Bone marrow (tissue), 2 donors: ENCODE measurements at regions not wholly inside any gene's neighbourhood (a gene's known extent, or its start where the extent isn't known, plus 50 kb on each side); places are given as distances from the start of the nearest gene placed in this dataset.
"Not testable (repeated sequence)": the region's sequence is repeated elsewhere in the genome, so short reads cannot be mapped to it uniquely, and the experiment has no call there.

Source experiments
- DNase-seq, 2 donors: peaks; one replicate each; lab custom pipeline; 2025; lab: John Stamatoyannopoulos, UW

DNA sequence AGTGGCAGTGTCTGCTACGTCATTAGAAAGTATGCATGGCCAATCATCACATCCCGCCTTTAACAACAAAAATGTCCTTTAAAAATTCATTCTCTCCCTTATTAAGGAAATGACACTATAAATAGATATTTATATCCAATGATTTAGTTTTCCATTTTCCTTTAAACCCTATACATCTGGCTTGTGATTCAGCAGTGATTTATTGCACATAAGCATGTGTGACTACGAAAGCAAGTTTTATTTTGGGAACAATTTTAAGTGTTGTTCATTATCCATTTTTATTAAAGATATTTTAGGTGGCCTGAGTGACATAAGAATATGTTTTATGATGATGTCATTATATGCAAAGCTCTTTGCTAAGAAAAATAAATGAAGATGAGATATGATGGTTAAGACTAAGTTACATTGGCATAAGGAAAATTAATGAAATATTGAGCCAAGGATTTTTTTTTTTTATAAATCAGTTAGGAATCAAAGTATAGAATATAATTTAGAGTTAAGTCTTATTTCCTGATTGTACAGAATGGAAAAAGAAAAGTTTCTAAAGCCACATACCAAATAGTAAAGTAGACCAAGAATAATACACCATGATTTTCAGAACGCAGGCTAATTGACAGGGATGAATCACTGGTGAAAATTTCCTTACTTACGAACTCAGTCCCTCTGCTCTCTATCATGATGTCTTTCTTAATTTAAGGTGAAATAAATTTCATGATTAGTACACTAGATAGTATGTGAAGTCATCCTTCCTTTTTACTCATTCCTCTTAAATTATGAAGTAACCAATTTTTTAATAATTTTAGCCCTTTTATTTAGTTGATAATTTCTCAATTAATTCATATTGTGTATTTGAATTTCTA lies 822.4 kb downstream of the FAT4 start:
- no peak for DNase-seq

DNA sequence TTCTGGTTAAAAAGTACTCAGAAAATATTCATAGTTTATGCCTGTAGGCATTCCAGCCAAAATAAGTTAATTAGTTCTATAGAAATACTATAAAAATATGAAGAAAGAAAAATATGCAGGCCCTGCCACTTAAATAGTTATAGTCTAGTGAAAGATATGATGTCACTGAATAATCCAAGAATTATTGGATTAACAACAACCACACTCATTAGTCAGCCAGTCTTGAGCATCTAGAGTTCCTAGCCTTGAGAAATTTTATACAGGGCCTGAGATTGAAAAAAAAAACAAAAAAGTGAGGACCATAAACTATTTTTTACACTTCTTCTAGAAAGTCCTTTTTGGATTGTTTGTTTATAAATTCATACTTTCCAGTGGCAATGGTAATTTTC lies 823.0 kb downstream of the FAT4 start:
- DNase-seq = no peak

DNA sequence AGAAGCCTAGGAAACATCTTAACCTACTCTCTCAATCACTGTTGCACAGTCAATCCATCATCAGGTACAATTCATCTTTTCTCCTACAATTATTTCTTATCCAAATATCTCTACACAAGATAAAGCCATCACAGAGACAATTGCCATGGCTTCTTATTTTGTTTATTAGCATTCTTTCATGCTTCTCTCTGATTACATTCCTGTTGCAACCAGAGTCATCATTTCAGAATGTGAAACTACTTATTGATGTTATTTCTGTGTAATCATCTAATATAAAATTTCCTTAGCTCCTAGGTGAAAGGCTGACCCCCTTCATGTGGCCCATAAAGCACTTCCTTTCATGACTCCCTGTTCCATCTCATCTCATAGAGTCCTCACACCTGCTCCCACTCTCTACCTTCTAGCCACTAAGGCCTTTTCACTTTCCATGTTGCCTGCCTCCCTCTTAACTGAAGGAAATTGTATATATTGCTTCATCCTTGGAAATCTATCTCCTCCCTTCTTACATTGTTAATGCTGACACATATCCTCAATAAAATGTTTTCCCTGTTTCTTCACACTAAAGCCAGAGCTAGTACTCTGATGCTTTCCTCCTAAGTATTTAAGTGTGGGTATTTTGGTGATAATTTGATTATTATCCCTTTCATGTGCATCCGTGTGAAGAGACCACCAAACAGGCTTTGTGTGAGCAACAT lies 829.9 kb downstream of the FAT4 start:
- no peak for DNase-seq

DNA sequence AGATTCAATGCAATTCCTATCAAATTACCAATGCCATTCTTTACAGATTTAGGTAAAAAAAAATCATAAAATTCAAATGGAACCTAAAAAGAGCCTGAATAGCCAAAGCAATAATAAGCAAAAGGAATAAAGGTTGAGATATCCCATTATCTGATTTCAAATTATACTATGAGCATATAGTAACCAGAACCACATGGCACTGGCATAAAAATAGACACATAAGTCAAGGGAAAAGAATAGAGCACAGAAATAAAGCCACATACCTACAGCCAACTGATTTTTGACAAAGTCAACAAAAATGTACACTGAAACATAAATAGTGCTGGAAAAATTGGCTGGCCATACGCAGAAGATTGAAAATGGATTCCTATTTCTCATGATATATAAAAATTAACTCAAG lies 853.7 kb downstream of the FAT4 start:
- no peak for DNase-seq

DNA sequence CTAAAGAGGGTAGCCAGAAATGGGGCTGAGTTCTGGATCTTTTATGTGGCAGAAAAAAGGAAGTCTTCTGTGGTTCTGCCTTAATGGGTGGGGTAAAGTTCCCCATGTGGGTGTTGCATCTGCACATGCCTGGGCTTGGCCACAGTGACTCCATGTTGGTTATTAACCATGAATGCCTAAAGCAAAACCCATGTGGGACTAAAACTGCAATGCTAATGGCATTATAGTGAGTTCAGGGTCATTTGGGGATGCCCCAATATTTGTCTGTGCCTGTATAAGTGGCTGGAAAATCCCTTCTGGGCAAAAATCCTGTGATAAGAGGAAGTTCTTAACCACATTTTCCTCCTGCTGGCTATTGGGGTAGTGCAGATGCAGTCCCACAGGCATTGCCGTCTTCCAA lies 857.4 kb downstream of the FAT4 start:
- DNase-seq = no peak

DNA sequence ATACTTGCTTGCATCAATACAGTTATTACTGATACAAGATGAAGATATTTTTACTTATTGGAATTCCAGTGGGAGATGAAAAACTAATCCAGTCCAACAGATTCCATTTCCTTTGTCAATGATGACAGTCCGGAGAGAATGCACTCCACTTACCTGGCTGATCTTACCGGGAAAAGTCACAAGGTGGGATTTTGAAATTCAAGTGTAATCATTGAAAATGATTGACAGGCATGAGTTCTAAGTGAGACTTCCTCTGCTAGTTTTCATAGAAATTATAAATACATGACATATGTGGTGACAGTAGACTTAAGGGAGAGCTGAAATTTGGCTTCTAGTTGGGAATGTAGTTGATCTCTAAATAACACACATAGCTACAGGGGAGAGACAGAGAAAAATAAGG lies 859.9 kb downstream of the FAT4 start:
- no peak for DNase-seq

DNA sequence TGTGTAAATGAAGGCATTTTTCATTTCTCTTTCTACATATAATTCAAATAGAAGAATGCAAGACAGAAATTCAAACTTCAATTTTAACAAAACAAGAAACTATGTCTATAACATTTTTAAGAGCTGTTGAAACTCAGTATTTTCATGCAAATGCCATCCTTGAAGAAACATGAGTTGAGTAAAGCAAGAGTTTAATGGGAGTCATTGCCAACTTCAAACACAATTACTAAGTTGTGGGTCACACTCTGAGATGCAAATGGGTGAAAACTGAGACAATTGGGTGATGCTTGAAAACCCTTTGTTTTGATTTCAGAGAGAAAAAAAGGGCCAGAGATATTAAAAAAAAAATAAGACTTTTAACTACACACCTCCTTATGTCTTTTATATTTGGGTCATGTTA lies 865.9 kb downstream of the FAT4 start:
- no peak for DNase-seq

DNA sequence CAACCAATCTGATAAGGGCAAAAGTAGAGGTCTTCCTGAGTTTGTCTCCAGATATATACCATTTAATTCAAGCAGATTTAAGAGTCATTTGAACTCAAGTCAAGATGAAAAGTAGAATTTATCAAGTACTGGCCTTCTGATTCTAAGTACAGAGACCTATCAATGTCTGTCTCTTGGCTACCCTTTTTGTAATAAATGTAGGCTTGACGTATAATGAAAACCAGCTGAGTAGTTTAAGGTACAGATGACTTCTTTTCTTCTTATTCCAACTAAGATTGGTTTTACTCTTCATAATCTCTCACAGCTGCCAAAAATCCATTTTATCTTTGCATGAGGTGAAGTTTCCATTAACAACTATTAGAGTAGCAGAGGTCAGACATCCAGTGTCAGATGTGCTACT lies 867.6 kb downstream of the FAT4 start:
- no peak for DNase-seq

DNA sequence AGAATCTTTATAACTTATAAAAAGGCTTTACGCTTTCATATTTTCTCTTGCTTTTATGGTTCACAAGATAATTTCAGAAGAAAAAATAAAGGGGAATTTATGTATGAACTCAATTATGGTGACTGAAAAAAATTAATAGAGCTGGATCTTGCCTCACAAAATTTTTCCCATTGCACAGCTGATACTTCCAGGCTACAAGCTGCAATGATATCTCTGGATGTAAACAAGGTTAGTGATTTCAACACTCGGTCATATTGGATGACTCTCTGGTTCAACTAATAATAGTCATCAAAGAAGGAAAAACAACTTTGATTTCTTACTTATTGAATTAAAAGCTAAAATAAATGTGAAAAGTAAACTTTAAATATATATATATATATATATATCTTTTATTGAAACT lies 868.0 kb downstream of the FAT4 start:
- no peak for DNase-seq

DNA sequence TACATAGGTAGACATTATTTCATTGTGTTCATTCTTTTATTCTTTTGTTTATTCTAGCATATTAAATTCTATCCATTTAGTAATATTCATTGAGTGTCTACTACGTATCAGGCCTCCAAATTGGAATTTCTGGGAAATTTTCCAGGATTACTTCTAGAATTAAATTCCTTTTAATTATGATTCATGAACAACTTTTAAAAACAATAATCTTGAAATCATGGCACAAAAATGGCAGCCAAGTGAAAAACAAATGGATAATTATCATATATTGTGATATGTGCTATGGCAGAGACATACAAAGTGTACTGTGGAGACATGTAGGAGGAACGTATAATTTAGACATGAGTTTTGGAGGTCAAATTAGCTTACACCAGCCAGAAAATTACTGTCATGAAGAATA lies 868.5 kb downstream of the FAT4 start:
- DNase-seq = no peak

DNA sequence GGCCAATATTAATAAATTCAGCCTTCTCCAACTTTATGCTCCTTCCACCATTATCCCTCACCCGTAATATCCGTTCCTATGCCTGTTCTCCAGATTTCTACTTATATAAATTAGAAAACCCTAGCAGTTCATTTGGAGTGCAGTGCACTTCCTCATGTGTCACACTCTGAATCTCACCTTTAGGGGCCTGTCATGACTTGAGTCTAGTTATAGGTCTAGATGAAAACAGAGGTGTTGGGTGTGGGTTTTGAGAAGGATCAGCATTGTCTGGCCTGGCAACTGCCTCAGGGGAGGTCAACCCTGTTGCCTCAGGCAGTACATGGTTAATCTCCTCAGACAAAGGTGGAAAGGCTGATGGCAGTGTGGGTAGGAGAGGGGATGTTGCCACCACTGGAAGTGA lies 876.8 kb downstream of the FAT4 start:
- no peak for DNase-seq

DNA sequence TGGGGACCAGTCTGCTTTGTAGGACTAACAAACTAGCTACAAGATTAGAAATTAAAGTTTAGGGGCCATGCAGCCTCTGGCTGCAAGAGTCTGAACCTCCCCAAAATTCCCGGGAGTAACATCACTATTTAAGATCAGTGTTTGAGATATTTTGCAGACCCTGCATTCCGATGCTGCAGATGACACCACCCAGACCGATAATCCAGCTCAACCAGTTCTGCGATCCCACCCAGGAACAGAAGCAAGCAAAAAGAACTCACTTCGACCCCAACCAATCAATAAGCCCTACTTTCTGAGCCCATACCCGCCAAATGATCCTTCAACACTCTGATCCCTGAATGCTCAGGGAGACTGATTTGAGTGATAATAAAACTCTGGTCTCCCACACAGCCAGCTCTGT lies 877.8 kb downstream of the FAT4 start:
- no peak for DNase-seq

DNA sequence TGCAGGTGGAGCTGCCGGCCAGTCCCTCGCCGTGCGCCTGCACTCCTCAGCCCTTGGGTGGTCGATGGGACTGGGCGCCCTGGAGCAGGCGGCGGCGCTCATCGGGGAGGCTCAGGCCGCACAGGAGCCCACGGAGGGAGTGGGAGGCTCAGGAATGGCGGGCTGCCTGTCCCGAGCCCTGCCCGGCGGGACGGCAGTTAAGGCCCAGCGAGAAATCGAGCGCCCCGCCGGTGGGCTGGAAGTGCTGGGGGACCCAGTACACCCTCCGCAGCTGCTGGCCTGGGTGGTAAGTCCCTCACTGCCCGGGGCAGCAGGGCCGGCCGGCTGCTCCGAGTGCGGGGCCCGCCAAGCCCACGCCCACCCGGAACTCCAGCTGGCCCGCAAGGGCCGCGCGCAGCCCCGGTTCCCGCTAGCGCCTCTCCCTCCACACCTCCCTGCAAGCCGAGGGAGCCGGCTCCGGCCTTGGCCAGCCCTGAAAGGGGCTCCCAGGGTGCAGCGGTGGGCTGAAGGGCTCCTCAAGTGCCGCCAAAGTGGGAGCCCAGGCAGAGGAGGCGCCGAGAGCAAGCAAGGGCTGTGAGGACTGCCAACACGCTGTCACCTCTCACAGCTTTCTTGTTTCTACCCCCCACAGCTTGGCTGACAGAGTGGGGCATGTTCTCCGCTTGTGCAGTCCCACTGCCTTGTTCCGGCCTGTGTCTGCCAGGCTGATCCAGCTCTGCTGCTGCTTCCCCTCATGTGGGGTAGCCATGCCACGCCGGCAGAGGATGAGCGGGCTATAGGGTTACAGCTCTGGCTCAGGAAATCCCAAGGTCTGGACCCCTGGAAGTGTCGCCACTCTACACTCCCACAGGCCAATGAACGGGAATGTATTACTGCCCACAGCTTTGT lies 886.7 kb downstream of the FAT4 start:
- DNase-seq = not testable (repeated sequence)

DNA sequence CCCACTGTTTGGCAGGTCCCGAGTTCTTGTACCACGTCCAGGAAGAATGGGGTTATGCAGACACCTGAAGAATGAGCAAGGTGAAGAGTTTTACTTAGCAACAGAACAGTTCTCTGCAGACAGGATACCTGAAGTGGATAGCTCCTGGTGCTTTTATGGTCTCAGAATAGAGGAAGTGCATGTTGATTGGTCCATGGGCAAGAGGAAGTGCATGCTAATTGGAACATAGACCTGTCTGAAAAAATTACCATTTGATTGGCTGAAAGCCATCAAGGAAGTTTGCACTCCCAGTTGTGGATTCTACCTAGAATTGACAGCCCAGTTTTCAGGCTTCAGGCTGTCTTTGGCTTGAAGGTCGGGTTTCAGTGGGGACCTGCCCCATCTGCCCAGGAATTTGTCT lies 887.5 kb downstream of the FAT4 start:
- DNase-seq = no peak

DNA sequence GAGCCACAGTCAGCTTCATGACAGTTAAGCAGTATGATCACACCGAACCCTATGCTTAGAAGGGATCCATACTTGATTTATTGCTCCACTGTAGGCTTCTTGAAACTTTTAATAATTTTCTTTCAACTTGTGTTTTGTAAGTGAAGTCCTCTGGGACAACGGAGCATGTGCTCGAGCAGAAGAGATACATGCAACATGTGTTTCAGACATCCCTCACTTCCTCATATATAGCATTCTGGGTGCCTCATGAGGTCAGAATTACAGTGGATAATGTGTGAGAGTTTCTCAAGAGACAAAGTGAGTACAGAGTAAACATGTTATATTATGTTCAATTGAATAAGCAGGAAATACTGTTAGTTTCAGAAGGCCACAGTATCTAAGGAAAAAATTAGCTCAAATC lies 893.2 kb downstream of the FAT4 start:
- DNase-seq = no peak

DNA sequence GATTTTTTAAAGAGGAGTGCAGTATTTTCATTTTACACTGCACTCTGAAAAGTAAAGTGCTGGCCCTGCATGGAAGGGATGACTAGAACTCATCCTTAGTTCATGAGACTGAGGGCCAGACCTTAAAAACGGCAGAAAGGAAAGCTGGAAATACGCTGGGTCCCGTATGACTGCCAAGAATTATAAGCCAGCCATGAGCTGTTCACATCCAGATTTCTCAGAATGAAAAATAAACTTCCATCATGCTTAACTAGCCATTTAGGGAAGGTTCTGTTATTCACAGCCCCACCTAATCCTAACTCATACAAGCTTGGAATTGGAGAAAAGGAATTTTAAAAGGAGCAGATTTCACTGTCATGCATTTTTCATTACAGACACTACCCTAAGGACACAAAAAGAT lies 894.4 kb downstream of the FAT4 start:
- DNase-seq = no peak

DNA sequence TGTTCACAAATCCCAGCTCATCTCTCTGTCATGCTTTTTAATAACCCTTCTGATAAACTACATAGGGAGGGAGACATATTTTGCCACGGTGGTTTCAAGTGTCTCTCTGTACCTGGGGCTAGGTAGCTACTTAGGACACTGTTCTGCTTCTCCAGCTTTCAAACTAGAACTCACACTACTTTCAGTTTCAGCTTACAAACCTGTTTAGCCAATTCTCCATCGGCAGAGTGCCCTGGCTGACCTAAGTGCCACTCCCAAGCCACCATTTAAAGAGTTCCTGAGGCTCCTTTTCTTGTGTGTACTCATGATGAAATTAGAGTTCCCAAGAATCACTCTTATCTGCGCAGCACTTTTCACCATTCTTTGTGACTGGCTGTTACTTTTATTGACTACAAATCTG lies 899.2 kb downstream of the FAT4 start:
- no peak for DNase-seq

DNA sequence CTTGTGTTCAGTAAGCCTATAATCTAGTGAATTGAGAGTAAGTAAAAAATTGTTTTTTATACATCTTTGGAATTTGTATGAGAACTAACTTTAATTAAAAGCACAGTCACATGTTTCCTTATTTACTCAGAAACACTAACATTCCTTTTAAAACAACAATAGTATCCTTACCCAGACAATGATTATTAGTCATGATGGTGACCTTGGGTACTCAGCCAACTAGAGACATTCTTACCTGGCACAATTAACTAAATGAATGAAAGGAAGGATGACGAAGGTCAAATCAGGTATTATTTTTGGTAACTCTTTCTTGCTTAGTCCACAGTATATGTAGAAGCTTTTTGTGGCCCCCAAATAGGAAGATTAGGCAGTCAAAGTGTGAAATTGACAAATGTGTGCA lies 901.0 kb downstream of the FAT4 start:
- no peak for DNase-seq

DNA sequence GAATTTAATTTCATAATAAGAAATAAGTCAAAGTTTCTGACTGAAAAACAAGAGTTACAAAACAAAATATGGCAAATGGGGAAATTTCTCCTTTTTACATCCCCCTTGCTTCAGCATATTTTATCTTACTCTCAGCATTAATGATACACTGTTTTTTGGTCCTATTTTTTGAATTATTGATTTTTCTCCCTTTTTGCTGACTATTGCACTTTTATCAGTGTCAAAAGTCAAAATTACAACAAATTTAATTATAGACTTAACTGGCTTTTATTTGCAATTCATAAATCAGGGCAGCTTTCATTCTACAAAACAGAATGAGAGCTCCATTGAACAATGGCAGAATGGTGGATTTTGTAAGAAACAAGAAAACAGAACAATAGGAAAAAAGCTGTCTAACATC lies 901.9 kb downstream of the FAT4 start:
- DNase-seq = no peak

DNA sequence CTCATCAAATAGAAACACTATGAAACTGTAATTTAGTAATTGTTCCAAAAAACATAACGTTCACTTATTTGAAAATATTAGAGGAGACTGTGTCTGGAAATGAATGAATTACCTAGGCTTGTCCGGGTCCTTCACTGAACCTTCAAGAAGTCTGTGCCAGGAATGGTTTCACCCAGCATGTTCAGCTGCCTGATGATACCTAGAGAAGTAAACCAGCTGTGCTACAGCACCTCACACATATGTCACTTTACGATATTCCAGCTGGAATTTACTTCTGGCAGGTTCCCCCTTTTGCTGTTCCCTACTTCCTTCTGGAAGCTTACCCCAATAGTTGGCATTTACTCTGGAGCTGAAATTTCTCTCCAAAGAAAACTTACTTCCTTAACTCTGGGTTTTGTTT lies 906.5 kb downstream of the FAT4 start:
- no peak for DNase-seq

DNA sequence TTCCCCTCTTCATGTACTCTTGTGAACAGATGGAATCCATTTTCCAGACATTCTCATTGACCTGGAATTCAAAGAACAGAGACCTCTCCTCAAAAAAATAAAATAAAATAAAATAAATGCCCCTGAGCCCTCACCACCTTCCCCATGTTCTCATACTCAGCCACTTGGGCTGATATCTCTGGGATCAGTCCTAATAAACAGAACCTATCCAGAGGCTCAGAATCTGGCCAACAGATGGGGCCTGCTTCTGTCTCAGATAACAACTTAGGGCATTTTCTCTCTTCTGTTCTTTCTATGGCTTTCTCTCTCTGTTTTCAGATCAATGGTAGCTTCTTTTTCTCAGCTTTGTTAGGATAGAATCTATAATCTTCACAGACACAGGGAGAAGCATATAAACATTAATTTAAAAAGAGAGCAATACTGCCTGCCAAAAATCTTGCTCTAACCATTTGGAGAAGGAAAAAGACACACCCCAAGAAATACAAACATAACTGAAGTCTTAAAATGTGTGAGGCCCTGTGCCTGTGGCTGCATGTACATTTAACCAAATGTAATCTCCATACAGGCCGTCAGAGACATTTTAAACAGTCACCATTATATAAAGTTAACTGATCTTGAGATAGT lies 907.1 kb downstream of the FAT4 start:
- DNase-seq = no peak

DNA sequence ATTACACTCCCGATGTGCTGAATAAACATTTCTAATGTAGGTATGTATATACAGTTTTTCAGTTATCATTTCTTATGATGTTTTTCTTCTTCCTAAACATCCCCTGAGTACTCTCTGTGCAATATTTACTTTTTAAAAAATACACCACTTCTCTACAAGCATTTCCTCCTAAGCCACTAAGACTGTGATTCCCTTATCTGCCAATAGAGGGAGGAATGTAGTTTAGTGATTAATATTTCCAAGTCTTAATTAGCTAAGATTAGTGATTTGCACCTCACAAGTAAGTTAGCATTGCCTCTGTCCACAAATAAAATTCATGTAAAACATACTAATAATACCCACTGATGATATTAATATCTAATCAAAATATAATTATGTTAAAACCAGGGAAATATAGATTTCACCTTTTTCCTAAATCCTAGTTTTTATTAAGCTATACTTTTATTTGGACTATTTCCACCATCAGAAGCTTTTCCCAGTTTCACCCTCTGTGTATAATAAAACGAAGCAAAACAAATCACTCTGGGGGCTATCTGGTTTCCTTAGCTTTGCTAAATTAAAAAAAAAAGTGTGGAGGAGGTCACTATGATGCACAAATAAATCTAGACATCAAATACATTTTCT lies 909.1 kb downstream of the FAT4 start:
- DNase-seq = no peak
